ENCODE measurements at regions not wholly inside any gene's neighbourhood (a gene's known extent, or its start where the extent isn't known, plus 50 kb on each side); places are given as distances from the start of the nearest gene placed in this dataset.

DNA sequence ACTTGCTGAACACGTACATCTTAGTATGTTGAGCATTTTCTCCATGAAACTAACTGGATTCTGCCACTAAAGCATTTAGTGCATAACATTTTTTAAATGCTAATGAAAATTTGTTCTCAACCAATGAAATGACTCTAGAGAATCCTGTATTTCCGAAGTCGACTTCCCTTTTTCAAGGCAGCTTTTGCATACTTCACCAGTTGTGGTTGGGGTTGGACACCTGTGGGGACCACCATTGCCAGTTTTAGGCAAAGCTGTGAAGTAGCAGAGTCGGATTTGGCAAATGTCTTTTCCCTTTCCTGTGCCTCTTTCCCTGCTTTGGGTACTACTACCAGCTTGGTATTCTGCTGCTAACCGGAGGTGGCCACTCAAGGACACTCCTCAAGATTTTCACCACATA lies 349.2 kb downstream of the BCAT1 start:
- POLR2A ChIA-PET: no interaction called here
- TF ChIP-seq NFRKB (IDR thresholded peaks at IDR 0.05) (no peak), ELF4 (IDR thresholded peaks at IDR 0.05) (no peak), TARDBP (IDR thresholded peaks at IDR 0.05) (no peak), ARNT (IDR thresholded peaks at IDR 0.05) (no peak), L3MBTL2 (conservative IDR thresholded peaks at IDR 0.05) (no peak), FOXM1 (IDR thresholded peaks at IDR 0.05; ENCODE audit: borderline replicate concordance) (no peak), ZNF384 (IDR thresholded peaks at IDR 0.05) (no peak), HDGF (IDR thresholded peaks at IDR 0.05; ENCODE audit: borderline replicate concordance) (no peak), BHLHE40 (IDR thresholded peaks at IDR 0.05; ENCODE audit: borderline replicate concordance) (no peak), CTBP1 (IDR thresholded peaks at IDR 0.05; ENCODE audit: borderline replicate concordance) (no peak), FOXK2 (IDR thresholded peaks at IDR 0.05) (no peak), SUZ12 (IDR thresholded peaks at IDR 0.05) (no peak), LEF1 (IDR thresholded peaks at IDR 0.05; ENCODE audit: borderline replicate concordance) (no peak), SP1 (IDR thresholded peaks at IDR 0.05) (no peak), FOXA1 (IDR thresholded peaks at IDR 0.05) (no peak)
- TF ChIP-seq, protein P1, sequence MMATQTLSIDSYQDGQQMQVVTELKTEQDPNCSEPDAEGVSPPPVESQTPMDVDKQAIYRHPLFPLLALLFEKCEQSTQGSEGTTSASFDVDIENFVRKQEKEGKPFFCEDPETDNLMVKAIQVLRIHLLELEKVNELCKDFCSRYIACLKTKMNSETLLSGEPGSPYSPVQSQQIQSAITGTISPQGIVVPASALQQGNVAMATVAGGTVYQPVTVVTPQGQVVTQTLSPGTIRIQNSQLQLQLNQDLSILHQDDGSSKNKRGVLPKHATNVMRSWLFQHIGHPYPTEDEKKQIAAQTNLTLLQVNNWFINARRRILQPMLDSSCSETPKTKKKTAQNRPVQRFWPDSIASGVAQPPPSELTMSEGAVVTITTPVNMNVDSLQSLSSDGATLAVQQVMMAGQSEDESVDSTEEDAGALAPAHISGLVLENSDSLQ (IDR thresholded peaks at IDR 0.05): no peak
- CTCF ChIA-PET: no interaction called here
- DNase-seq (ENCODE audit: extremely low spot score): no peak

DNA sequence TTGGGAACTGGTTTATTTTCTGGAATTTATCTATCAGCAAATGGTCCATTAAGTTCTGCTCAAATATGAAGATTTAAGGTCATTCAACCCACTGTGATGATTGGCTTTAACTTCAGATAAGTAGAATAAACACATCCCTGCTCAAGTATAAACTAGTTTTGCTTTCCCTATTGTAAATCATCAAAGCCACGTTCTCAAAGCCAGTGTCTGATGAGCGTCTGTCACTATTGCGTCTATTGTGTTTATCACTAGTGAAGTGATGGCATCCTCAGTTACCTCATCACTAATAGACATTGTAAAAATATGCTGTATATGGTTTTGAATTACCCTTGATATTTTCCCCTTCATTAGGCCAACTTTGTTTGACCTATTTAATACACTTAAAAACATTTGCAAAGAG lies 351.3 kb downstream of the BCAT1 start:
- TF ChIP-seq SP1 (IDR thresholded peaks at IDR 0.05) (no peak), ELF4 (IDR thresholded peaks at IDR 0.05) (no peak), FOXM1 (IDR thresholded peaks at IDR 0.05; ENCODE audit: borderline replicate concordance) (no peak), ARNT (IDR thresholded peaks at IDR 0.05) (no peak), TARDBP (IDR thresholded peaks at IDR 0.05) (no peak)
- TF ChIP-seq, protein P1 (IDR thresholded peaks at IDR 0.05): no peak
- DNase-seq (ENCODE audit: extremely low spot score): no peak
- ChIA-PET POLR2A (interaction anchor here (1.1 kb wide), 1 partner anchor 34 kb away, joined by 3 read pairs; no protein-coding TSS in a partner anchor), CTCF (no interaction called here)

DNA sequence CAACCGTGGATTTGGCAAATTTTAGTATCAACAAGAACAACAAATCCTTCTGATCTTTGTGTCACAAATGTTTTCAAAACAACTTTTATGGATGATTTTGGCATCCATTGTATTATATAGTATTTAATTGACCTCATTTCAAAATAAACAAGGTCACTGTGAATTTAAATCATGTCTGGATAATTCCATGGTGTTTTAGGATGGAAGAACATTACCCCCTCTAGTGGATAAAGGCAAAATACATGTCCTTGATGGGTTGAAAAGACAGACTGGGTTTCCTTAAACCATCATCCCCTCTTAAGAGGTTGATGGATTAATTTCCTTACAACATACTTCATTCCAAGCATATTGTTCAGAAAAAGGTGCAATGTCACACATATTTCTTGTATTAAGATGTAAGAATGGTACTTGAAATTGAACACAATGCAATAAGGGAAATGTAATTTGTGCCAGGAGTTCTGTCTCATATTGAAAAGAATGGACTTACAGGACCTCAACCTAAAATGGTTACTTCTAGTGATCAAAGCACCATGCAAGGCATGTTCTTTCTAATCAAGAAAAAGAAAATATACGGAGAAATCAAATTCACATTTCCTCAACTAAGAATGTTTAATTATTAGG lies 352.0 kb downstream of the BCAT1 start:
- TF ChIP-seq, protein P1 (IDR thresholded peaks at IDR 0.05): peak; percentile 21; the same call in 1 of the 2 replicates
- TF ChIP-seq ZNF384 (IDR thresholded peaks at IDR 0.05) (no peak), FOXM1 (IDR thresholded peaks at IDR 0.05; ENCODE audit: borderline replicate concordance) (no peak), FOXK2 (IDR thresholded peaks at IDR 0.05) (no peak), ARNT (IDR thresholded peaks at IDR 0.05) (no peak)
- POLR2A ChIA-PET: no interaction called here
- DNase-seq (ENCODE audit: extremely low spot score): peak; percentile 35
- CTCF ChIA-PET: interaction anchor here (0.6 kb wide), 1 partner anchor 508 kb away, joined by 3 read pairs; no protein-coding TSS in a partner anchor

DNA sequence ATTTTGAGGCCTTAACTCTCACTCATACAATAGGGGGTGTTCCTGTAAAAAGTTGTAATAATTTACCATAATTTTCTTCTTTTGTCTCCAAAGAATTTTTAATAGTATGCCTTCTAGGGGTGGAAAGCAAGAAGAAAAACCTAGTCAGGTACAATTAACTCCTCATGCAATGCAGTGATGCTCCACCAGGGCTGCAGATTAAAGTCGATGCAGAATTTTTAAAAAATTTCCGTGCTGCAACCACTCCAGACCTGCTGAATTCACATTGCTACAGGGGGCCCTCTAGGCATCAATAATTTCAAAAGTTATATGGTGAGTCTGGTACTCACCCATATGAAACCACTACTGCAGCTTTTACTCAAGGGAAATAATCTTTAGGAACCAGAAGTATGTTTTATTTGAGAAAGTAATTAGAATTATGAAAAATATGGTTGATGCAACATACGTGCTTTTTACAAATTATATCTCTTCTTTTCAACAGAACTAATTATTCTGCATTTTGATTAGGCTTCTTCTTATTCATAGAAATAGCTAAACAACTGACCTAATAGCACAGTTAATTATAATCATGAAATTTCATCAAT lies 353.2 kb downstream of the BCAT1 start:
- ChIA-PET POLR2A (no interaction called here), CTCF (interaction anchor here (0.9 kb wide), 1 partner anchor 583 kb away, joined by 3 read pairs; no protein-coding TSS in a partner anchor)
- DNase-seq (ENCODE audit: extremely low spot score): peak; percentile 30
- TF ChIP-seq NFRKB (IDR thresholded peaks at IDR 0.05): no peak
- no peak for TF ChIP-seq ELF4 (IDR thresholded peaks at IDR 0.05)
- TF ChIP-seq FOXM1 (IDR thresholded peaks at IDR 0.05; ENCODE audit: borderline replicate concordance): no peak
- TF ChIP-seq L3MBTL2 (conservative IDR thresholded peaks at IDR 0.05): no peak
- TF ChIP-seq LEF1 (IDR thresholded peaks at IDR 0.05; ENCODE audit: borderline replicate concordance): no peak
- no peak for TF ChIP-seq FOXA1 (IDR thresholded peaks at IDR 0.05)
- TF ChIP-seq TARDBP (IDR thresholded peaks at IDR 0.05): no peak
- TF ChIP-seq ZNF384 (IDR thresholded peaks at IDR 0.05): no peak

DNA sequence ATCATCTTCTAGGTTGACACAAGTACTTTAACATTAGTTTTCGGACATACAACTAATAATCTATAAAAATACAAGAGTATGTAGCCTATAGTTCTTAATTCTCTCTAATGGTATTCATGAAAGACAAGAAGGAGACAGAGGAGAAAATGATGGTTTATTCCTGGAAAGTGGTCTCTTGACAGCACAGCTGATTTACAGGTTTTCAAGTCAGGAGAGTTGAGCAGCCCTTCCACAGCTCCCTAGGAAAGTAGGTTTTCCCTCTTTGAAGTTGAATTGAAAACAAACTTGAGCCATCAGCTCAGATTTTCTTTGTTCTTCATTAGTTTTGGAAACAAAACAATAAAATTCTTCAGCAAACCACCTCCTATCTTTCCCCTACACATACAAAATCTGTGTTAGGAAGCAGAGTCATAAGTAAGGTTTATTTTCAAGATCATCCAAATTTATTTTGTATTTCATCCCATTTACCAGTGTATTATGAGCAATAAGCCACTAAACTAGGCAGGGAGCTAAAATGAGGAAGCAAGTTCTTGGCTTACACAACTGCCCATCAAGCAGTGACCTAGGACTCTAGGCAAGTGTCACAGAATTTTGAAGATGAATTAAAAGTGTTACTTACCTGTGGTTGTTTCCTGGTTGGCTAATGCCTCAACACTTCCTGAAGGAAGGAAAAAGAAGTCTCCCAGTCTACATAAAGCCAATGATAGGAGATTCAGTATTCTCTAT lies 357.0 kb downstream of the BCAT1 start:
- ChIA-PET POLR2A (no interaction called here), CTCF (no interaction called here)
- TF ChIP-seq CTBP1 (IDR thresholded peaks at IDR 0.05; ENCODE audit: borderline replicate concordance): no peak
- no peak for TF ChIP-seq ZNF384 (IDR thresholded peaks at IDR 0.05)
- no peak for TF ChIP-seq SP1 (IDR thresholded peaks at IDR 0.05)
- TF ChIP-seq BHLHE40 (IDR thresholded peaks at IDR 0.05; ENCODE audit: borderline replicate concordance): no peak
- TF ChIP-seq ARNT (IDR thresholded peaks at IDR 0.05): no peak
- no peak for TF ChIP-seq L3MBTL2 (conservative IDR thresholded peaks at IDR 0.05)
- no peak for TF ChIP-seq FOXM1 (IDR thresholded peaks at IDR 0.05; ENCODE audit: borderline replicate concordance)
- TF ChIP-seq LEF1 (IDR thresholded peaks at IDR 0.05; ENCODE audit: borderline replicate concordance): no peak
- TF ChIP-seq NFRKB (IDR thresholded peaks at IDR 0.05): no peak
- TF ChIP-seq, protein P1 (IDR thresholded peaks at IDR 0.05): no peak
- DNase-seq (ENCODE audit: extremely low spot score): no peak
